ENCODE measurements at regions not wholly inside any gene's neighbourhood (a gene's known extent, or its start where the extent isn't known, plus 50 kb on each side); places are given as distances from the start of the nearest gene placed in this dataset.

DNA sequence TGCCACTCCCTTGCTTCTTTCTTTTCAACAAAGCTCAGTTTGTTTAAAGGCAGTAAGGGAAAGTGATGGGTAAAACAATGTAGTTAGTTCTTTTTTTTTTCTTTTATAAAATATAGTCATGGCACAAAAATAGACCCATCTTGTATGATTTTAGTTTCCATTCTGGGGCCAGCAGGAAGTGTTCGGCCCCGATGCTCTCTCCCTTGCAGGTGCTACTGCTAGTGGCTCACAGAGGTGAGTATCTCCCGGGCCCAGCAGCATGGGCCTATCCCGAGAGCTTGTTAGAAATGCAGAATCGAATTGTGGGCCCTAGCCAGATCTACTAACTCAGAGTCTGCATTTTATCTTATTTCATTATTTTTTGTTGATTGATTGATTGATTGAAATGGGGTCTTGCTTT, 78.7 kb downstream of the SYNE3 start:
- no peak overlapping the region for H3K4me3 ChIP-seq (ENCODE audit: low read depth, low read length)
- TF ChIP-seq, protein P1, sequence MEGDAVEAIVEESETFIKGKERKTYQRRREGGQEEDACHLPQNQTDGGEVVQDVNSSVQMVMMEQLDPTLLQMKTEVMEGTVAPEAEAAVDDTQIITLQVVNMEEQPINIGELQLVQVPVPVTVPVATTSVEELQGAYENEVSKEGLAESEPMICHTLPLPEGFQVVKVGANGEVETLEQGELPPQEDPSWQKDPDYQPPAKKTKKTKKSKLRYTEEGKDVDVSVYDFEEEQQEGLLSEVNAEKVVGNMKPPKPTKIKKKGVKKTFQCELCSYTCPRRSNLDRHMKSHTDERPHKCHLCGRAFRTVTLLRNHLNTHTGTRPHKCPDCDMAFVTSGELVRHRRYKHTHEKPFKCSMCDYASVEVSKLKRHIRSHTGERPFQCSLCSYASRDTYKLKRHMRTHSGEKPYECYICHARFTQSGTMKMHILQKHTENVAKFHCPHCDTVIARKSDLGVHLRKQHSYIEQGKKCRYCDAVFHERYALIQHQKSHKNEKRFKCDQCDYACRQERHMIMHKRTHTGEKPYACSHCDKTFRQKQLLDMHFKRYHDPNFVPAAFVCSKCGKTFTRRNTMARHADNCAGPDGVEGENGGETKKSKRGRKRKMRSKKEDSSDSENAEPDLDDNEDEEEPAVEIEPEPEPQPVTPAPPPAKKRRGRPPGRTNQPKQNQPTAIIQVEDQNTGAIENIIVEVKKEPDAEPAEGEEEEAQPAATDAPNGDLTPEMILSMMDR (IDR thresholded peaks at IDR 0.05; ENCODE audit: borderline replicate concordance, insufficient read depth, low read depth, low read length): no peak

DNA sequence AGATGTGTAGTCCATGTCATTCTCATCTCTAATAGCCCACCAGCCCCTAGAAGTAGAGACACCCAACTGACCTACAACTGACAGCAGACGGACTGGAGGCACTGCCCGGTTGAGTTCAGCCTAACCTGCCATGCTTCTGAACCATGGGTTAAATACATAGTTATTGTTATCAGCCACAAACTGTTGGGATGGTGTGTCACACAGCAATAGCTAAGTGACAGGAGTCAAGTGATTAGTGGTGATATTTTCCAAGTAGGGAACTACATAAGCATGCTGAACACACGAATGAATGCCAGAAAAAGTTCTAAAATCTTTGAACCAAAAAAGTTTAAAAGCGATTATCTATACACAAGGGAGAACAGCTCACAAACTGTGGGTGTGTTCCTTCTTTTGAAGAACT, 80.1 kb downstream of the SYNE3 start:
- H3K4me3 ChIP-seq (ENCODE audit: low read depth, low read length): no peak overlapping the region
- TF ChIP-seq, protein P1 (IDR thresholded peaks at IDR 0.05; ENCODE audit: borderline replicate concordance, insufficient read depth, low read depth, low read length): no peak

- TF ChIP-seq, protein P1 (IDR thresholded peaks at IDR 0.05; ENCODE audit: borderline replicate concordance, insufficient read depth, low read depth, low read length): no peak
- no peak overlapping the region for H3K4me3 ChIP-seq (ENCODE audit: low read depth, low read length)
Observed at GRCh38 chr14:95434121-95434520, 82.3 kb downstream of the SYNE3 start.

DNA sequence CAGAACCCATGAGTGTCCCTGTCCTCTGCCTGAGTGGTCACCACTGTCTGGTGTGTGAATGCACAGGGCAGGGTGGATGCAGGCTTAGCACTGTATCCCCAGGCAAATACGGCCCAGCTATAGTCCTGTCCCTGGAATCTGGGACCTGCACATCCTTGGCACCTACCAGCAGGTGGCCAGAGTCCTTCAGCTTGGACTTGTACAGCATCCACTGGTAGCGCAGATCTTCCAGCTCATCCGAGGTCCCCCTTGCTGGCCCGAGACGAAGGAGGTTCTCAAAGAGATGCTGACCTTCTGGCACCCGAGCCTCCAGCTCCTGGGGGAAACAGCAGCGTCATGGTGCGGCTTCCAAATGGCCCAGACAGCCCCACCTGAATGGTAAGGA, 83.4 kb downstream of the SYNE3 start:
- TF ChIP-seq, protein P1 (IDR thresholded peaks at IDR 0.05; ENCODE audit: borderline replicate concordance, insufficient read depth, low read depth, low read length): no peak
- no peak overlapping the region for H3K4me3 ChIP-seq (ENCODE audit: low read depth, low read length)

- TF ChIP-seq, protein P1 (IDR thresholded peaks at IDR 0.05; ENCODE audit: borderline replicate concordance, insufficient read depth, low read depth, low read length): peak; percentile 45; the same call in 1 of the 2 replicates
Observed at GRCh38 chr14:95432144-95433093, 84.0 kb downstream of the SYNE3 start.

GRCh38 chr14:95431199-95432143, 85.0 kb downstream of the SYNE3 start:
- no peak overlapping the region for H3K4me3 ChIP-seq (ENCODE audit: low read depth, low read length)
- TF ChIP-seq, protein P1 (IDR thresholded peaks at IDR 0.05; ENCODE audit: borderline replicate concordance, insufficient read depth, low read depth, low read length): peak; percentile 62; the same call in 1 of the 2 replicates

More at GRCh38 chr14:95432144-95433093, 84.0 kb downstream of the SYNE3 start:
- no peak overlapping the region for H3K4me3 ChIP-seq (ENCODE audit: low read depth, low read length)
